ENCODE measurements at regions not wholly inside any gene's neighbourhood (a gene's known extent, or its start where the extent isn't known, plus 50 kb on each side); places are given as distances from the start of the nearest gene placed in this dataset.

DNA sequence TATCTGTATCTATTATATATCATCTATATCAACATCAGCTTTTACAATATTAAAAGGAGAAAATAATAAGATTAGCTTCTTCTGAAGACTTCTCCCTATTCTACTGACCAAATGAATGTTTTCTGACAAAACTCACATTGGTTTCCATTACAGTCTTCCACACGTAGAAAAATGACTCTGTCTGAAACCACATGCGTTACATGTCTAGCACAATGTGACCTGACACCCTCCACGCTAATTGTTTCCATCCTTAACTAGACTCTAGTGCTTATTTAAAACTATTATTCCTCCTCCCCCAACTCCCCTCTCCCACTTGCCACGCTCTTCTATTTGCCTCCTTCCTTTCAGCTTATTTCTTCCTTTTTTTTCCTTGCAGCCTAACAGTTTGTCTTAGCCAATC lies 172.1 kb downstream of the ADAMTS15 start:
- TF ChIP-seq, protein P1, sequence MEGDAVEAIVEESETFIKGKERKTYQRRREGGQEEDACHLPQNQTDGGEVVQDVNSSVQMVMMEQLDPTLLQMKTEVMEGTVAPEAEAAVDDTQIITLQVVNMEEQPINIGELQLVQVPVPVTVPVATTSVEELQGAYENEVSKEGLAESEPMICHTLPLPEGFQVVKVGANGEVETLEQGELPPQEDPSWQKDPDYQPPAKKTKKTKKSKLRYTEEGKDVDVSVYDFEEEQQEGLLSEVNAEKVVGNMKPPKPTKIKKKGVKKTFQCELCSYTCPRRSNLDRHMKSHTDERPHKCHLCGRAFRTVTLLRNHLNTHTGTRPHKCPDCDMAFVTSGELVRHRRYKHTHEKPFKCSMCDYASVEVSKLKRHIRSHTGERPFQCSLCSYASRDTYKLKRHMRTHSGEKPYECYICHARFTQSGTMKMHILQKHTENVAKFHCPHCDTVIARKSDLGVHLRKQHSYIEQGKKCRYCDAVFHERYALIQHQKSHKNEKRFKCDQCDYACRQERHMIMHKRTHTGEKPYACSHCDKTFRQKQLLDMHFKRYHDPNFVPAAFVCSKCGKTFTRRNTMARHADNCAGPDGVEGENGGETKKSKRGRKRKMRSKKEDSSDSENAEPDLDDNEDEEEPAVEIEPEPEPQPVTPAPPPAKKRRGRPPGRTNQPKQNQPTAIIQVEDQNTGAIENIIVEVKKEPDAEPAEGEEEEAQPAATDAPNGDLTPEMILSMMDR (IDR thresholded peaks at IDR 0.05; ENCODE audit: unreplicated experiment): no peak
- H3K4me1 Mint-ChIP-seq (ENCODE audit: low read depth, unreplicated experiment): no peaks in the 10 kb centered on the region
- peaks cover 2% of the 10 kb centered on the region for H3K9me3 Mint-ChIP-seq (ENCODE audit: low read depth, unreplicated experiment)
- BruUV-seq (replicated peaks): no TSS peak
- no peaks in the 10 kb centered on the region for H3K36me3 Mint-ChIP-seq (ENCODE audit: insufficient read depth, unreplicated experiment)
- no peak overlapping the region for H3K4me3 Mint-ChIP-seq (ENCODE audit: low read depth, unreplicated experiment)
- intact Hi-C loops (cut with micrococcal nuclease; ENCODE audit: unreplicated experiment): no loop called here
- peaks cover 42% of the 10 kb centered on the region for H3K27me3 Mint-ChIP-seq (ENCODE audit: unreplicated experiment)
- CTCF ChIA-PET: no interaction called here
- no peak overlapping the region for H3K27ac Mint-ChIP-seq (ENCODE audit: unreplicated experiment)
- no peak for DNase-seq

GRCh38 chr11:130622141-130622542 lies 173.7 kb downstream of the ADAMTS15 start:
- intact Hi-C loops (cut with micrococcal nuclease; ENCODE audit: unreplicated experiment): no loop called here
- TF ChIP-seq, protein P1 (IDR thresholded peaks at IDR 0.05; ENCODE audit: unreplicated experiment): no peak
- Mint-ChIP-seq H3K9me3 (ENCODE audit: low read depth, unreplicated experiment) (peaks cover 2% of the 10 kb centered on the region), H3K27ac (ENCODE audit: unreplicated experiment) (no peak overlapping the region), H3K36me3 (ENCODE audit: insufficient read depth, unreplicated experiment) (no peaks in the 10 kb centered on the region), H3K27me3 (ENCODE audit: unreplicated experiment) (peaks cover 42% of the 10 kb centered on the region), H3K4me3 (ENCODE audit: low read depth, unreplicated experiment) (no peak overlapping the region), H3K4me1 (ENCODE audit: low read depth, unreplicated experiment) (no peaks in the 10 kb centered on the region)
- no TSS peak for BruUV-seq (replicated peaks)
- no peak for DNase-seq
- CTCF ChIA-PET: no interaction called here

- H3K27me3 Mint-ChIP-seq (ENCODE audit: unreplicated experiment): peaks cover 42% of the 10 kb centered on the region
- no peak for DNase-seq
- BruUV-seq (replicated peaks): no TSS peak
- H3K27ac Mint-ChIP-seq (ENCODE audit: unreplicated experiment): no peak overlapping the region
- H3K4me1 Mint-ChIP-seq (ENCODE audit: low read depth, unreplicated experiment): no peaks in the 10 kb centered on the region
- intact Hi-C loops (cut with micrococcal nuclease; ENCODE audit: unreplicated experiment): no loop called here
- H3K9me3 Mint-ChIP-seq (ENCODE audit: low read depth, unreplicated experiment): no peaks in the 10 kb centered on the region
- CTCF ChIA-PET: no interaction called here
- no peak overlapping the region for H3K4me3 Mint-ChIP-seq (ENCODE audit: low read depth, unreplicated experiment)
- no peaks in the 10 kb centered on the region for H3K36me3 Mint-ChIP-seq (ENCODE audit: insufficient read depth, unreplicated experiment)
- TF ChIP-seq, protein P1 (IDR thresholded peaks at IDR 0.05; ENCODE audit: unreplicated experiment): no peak
These were observed 175.5 kb downstream of the ADAMTS15 start for GRCh38 chr11:130623670-130624668.

GRCh38 chr11:130624971-130625544 lies 176.6 kb downstream of the ADAMTS15 start:
- Mint-ChIP-seq H3K27ac (ENCODE audit: unreplicated experiment) (no peak overlapping the region), H3K27me3 (ENCODE audit: unreplicated experiment) (peaks cover 38% of the 10 kb centered on the region), H3K36me3 (ENCODE audit: insufficient read depth, unreplicated experiment) (no peaks in the 10 kb centered on the region), H3K4me1 (ENCODE audit: low read depth, unreplicated experiment) (no peaks in the 10 kb centered on the region), H3K9me3 (ENCODE audit: low read depth, unreplicated experiment) (no peaks in the 10 kb centered on the region), H3K4me3 (ENCODE audit: low read depth, unreplicated experiment) (no peak overlapping the region)
- CTCF ChIA-PET: no interaction called here
- no TSS peak for BruUV-seq (replicated peaks)
- intact Hi-C loops (cut with micrococcal nuclease; ENCODE audit: unreplicated experiment): no loop called here
- TF ChIP-seq, protein P1 (IDR thresholded peaks at IDR 0.05; ENCODE audit: unreplicated experiment): no peak
- DNase-seq: no peak

Data from Calu3 (cell line).